GM21360 (cell line): ENCODE measurements at regions not wholly inside any gene's neighbourhood (a gene's known extent, or its start where the extent isn't known, plus 50 kb on each side); places are given as distances from the start of the nearest gene placed in this dataset.

ENCODE experiments used
- ATAC-seq: cut with Tn5 transposase; IDR thresholded peaks from one replicate; pipeline ENCODE4 v1.9.1; 2021; ENCODE audit warnings: mild to moderate bottlenecking, moderate library complexity; ENCODE audit not compliant: unreplicated experiment

DNA sequence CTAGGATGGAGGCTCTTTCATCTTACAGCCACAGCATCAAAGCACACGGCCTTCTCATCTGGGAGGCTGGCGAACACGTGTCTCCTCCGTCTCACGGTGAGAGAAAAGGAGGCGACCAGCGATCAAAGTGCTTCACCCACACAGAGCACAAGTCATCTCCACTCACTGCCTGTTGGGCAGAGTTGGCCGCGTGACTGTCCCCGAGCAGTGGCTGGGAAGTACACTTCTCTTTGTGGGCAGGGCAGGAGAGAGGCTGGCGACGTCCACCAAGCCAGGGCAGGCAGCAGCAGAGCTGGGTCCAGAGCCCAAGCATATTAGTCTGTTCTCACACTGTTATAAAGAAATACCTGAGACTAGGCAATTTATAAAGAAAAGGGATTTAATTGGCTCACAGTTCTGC is 64.1 kb upstream of the FOXC1 start:
- ATAC-seq = no peak

DNA sequence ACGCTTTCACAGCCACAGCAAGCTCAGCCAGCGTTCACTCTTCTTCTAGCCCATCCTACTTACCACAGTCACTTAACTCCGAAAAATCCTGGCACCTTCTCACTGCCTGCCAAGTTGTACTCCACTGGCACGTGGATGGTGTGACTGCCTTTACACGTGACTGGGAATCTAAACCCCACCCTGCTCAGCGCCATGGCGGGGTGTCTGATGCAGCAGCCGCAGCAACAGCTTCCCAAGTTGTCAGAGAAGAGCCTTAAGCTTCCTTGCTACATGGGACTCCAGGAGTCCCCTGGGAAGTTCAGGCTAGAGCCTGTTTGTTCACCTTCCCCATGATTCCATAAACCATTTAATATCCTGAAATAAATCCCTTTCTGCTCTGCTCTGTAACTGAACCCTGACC is 61.9 kb upstream of the FOXC1 start:
- no peak for ATAC-seq

DNA sequence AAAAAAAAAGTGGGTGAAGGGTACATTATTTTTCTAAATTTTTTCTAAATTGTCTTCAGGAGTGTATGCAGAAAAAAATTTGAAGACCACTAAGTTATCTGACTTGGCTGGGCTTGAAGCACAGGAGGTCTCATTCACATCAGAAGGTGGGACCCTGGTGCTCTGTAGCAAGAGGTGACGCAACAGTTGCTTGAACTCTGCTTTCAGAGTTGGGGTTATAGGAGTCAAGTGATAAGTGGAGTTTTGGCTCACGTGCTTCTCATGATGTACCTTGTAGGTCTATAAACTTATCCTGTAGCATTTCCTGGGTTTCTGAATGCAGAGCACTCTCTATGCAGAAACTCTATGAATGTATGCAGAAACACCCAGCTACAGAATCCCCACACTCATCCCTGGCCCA is 58.5 kb upstream of the FOXC1 start:
- ATAC-seq = no peak

DNA sequence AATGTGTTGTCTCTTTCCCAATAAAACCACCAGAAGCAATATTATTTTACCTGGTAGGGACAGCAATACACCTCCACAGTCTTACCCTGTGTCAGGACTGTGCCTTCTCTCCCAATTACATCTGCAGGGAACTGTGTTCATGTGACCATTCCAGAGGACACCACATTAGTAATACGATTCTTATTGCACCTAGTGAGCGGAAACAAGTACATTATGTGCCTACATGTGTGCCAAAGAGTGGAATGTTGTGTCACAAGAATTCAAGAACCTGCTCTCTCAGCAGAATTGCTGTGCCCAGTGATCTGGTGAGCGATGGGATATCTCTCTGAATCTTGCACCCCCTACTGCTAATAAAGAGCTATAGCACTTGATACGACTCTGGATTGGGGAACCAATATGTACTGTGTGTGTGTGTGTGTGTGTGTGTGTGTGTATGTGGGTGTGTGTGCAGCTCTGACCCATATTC is 57.4 kb upstream of the FOXC1 start:
- no peak for ATAC-seq

DNA sequence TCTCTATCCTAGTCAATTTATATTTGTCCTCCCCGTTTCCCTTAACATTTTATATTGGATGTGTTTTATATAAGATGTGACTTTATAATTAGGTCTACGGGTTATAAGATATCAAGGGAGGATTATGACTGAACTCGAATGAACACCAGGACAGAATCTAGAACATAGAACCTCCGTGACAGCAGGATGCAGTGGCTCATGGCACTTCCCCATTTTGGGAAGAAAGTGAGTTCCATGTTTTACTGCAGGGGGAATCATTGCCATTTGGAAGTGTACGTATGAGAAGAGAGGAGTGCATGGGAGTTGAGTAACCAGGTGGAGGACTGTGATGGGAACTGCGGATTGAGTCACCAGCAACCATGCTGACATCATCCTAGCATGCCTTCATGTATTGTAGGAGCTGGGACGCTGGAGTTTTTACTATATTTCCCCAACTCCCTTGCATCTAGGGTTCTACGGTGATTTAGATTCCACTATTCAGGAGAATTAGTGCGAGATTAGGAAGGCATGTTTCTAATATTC is 56.1 kb upstream of the FOXC1 start:
- ATAC-seq = no peak

DNA sequence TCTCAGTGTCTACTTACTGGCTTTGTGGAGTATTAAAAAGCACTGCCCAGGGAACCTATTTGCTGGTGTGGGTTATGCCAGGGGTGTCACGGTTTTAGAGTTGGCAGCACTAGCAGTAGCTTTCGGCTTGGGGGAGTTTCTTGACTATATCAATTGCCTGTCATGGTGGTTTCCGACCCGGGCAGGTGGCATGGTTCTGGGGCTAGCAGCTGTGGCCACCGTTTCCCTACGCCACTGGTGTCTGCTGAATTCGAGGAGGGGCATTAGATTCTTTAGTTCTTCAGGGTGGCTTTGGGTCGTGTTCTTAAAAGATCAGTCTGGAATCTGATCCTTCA is 55.6 kb upstream of the FOXC1 start:
- no peak for ATAC-seq

DNA sequence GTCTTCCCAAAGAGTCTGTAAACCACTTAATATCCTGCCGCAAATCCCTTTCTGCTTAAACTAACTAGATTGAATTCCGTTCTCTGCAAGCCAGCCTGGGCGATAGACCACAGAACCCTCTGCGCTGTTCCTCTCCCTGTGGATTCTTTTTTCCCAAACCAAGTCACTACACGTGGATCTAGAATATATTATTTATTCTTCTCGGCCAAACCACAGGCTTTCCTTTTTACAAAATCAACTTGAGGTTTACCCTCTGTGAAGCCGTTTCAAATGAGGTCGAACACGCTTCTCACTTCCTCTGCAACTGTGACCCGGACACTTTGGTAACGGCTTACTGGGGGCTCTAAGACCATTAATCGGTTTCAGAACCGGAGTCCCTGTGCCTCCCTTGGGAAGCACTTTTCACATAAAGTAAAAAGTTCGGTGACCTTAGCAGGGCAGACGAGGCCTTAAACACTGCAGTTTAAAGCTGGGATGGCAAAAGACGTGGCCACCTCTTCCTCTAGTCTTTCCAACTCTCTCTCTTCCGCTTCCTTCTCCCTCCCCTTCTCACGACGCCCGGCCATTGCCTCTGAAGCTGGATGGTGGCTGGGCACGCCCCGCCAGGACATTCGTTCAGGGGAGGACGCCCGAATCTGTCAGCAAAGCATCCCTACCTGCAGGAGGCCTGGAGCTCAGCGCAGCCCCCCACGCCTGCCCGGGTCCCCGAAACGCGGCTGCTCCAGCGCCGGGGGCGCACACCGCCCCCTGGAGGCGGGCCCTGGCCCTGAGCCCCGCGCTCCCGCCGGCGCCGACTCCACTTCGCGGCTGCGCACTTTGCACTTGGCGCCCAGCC is 55.0 kb upstream of the FOXC1 start:
- no peak for ATAC-seq

DNA sequence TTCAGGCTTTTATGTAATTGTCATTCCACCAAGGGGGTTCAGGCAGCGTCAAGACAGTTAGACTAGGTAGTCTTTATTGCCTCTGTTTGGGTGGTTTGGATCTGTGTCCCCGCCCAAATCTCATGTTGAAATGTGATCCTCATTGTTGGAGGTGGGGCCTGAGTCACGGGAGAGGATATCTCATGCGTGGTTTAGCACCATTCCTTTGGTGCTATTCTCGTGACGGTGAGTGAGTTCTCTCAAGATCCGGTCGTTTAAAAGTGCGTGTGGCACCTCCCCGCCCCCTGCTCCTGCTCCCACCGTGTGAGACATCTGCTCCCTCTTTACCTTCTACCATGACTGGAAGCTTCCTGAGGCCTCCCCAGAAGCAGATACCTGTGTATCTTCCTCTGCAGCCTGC is 51.3 kb upstream of the FOXC1 start:
- no peak for ATAC-seq
